GM23338 (cell line): ENCODE measurements at regions not wholly inside any gene's neighbourhood (a gene's known extent, or its start where the extent isn't known, plus 50 kb on each side); places are given as distances from the start of the nearest gene placed in this dataset.
A peak's percentile ranks its signal among the peaks of the same experiment; 100 is the strongest.

Experiments
- ATAC-seq: fragments of 200-7000 bp; cut with Tn5 transposase; 3 replicates; pipeline ENCODE4 v1.9.1; 2020
- DNase-seq: peaks from one replicate; pipeline ENCODE4 v3.0.0-alpha.2; 2015; ENCODE audit warnings: low spot score
- H2AFZ ChIP-seq: fragments of 200-600 bp; sonication (generic); 2 replicates; pipeline ENCODE4 v1.8.0; 2016; ENCODE audit warnings: antibody characterized with exemption, mild to moderate bottlenecking, moderate library complexity
- H3F3A ChIP-seq: fragments of 200-600 bp; sonication (generic); replicated peaks from 2 replicates; pipeline ENCODE4 v1.8.0; 2017; ENCODE audit warnings: antibody characterized with exemption, mixed run types, low read depth
- H3K27ac ChIP-seq: fragments of 200-600 bp; sonication (generic); 2 replicates; pipeline ENCODE4 v1.6.1; 2016; ENCODE audit warnings: low read depth
- H3K27me3 ChIP-seq: fragments of 200-600 bp; sonication (generic); 2 replicates; pipeline ENCODE4 v1.8.0; 2016; ENCODE audit warnings: mild to moderate bottlenecking, mixed run types, moderate library complexity; ENCODE audit not compliant: insufficient read depth
- H3K36me3 ChIP-seq: fragments of 200-600 bp; sonication (generic); 2 replicates; pipeline ENCODE4 v1.8.0; 2016; ENCODE audit warnings: mild to moderate bottlenecking; ENCODE audit not compliant: insufficient read depth
- H3K4me1 ChIP-seq: fragments of 200-600 bp; sonication (generic); 2 replicates; pipeline ENCODE4 v1.8.0; 2016; ENCODE audit warnings: mild to moderate bottlenecking, moderate library complexity; ENCODE audit not compliant: insufficient read depth
- H3K4me2 ChIP-seq: fragments of 200-600 bp; sonication (generic); 2 replicates; pipeline ENCODE4 v1.7.1; 2017; ENCODE audit warnings: mixed run types
- H3K4me3 ChIP-seq: fragments of 200-600 bp; sonication (generic); 2 replicates; pipeline ENCODE4 v1.6.1; 2016; ENCODE audit warnings: mixed run types
- H3K79me2 ChIP-seq: fragments of 200-600 bp; sonication (generic); replicated peaks from 2 replicates; pipeline ENCODE4 v1.8.0; 2017; ENCODE audit warnings: mild to moderate bottlenecking; ENCODE audit not compliant: insufficient read depth
- H3K9me2 ChIP-seq: fragments of 200-600 bp; sonication (generic); 2 replicates; pipeline ENCODE4 v1.8.0; 2017; ENCODE audit not compliant: insufficient read depth
- H4K20me1 ChIP-seq: fragments of 200-600 bp; sonication (generic); replicated peaks from 2 replicates; pipeline ENCODE4 v1.8.0; 2017; ENCODE audit warnings: mild to moderate bottlenecking; ENCODE audit not compliant: insufficient read depth
- H3K27ac Mint-ChIP-seq: 2 replicates; pipeline ENCODE4 v1.8.0; 2020; ENCODE audit warnings: inconsistent platforms, mild to moderate bottlenecking, moderate library complexity, mixed read lengths
- H3K27me3 Mint-ChIP-seq: 3 replicates; pipeline ENCODE4 v1.8.0; 2022; ENCODE audit warnings: low read depth, mild to moderate bottlenecking, moderate library complexity, mixed read lengths, inconsistent platforms; ENCODE audit not compliant: insufficient read depth, poor library complexity
- H3K36me3 Mint-ChIP-seq: 3 replicates; pipeline ENCODE4 v1.8.0; 2021; ENCODE audit warnings: low read depth, mild to moderate bottlenecking, inconsistent platforms, moderate library complexity, mixed read lengths
- H3K4me1 Mint-ChIP-seq: 3 replicates; pipeline ENCODE4 v1.8.0; 2020; ENCODE audit warnings: mild to moderate bottlenecking, inconsistent platforms, mixed read lengths
- H3K4me3 Mint-ChIP-seq: 3 replicates; pipeline ENCODE4 v1.8.0; 2021; ENCODE audit warnings: moderate library complexity, mild to moderate bottlenecking, inconsistent platforms, mixed read lengths
- H3K9me3 Mint-ChIP-seq: 3 replicates; pipeline ENCODE4 v1.8.0; 2020; ENCODE audit warnings: moderate library complexity, mild to moderate bottlenecking, inconsistent platforms, mixed read lengths
- EZH2phosphoT487 ChIP-seq: fragments of 200-600 bp; sonication (generic); IDR thresholded peaks from one replicate; pipeline ENCODE4 v1.8.1; 2018; ENCODE audit warnings: antibody characterized with exemption; ENCODE audit not compliant: unreplicated experiment
- JUNB ChIP-seq: IDR thresholded peaks from one replicate; pipeline ENCODE4 v1.6.1; 2016; ENCODE audit warnings: antibody characterized with exemption; ENCODE audit not compliant: unreplicated experiment
- NANOG ChIP-seq: IDR thresholded peaks from 2 replicates; pipeline ENCODE4 v1.6.1; 2016; ENCODE audit warnings: antibody characterized with exemption, borderline replicate concordance
- STAT1 ChIP-seq: IDR thresholded peaks from one replicate; pipeline ENCODE4 v1.6.1; 2016; ENCODE audit warnings: antibody characterized with exemption; ENCODE audit not compliant: unreplicated experiment
- ZNF331 ChIP-seq: fragments of 250-450 bp; sonication (Bioruptor Pico); IDR thresholded peaks from 2 replicates; pipeline ENCODE4 v1.5.0; 2020; ENCODE audit warnings: low read depth, mild to moderate bottlenecking, moderate library complexity
- TF ChIP-seq, protein P1 (sequence below), 2 experiments: fragments of 200-600 bp in 1 of 2; sonication (generic) in 1 of 2; conservative IDR thresholded peaks; 2 replicates each; pipeline versions ENCODE4 v1.5.1 to v1.6.1; 2016 to 2017; ENCODE audit warnings: antibody characterized with exemption in 2 of 2, low read depth in 2 of 2, mild to moderate bottlenecking in 2 of 2, moderate library complexity in 1 of 2
- TF ChIP-seq, protein P2 (sequence below): IDR thresholded peaks from 2 replicates; pipeline ENCODE4 v1.6.1; 2016; ENCODE audit warnings: antibody characterized with exemption
- TF ChIP-seq, protein P3 (sequence below): fragments of 250-450 bp; sonication (Bioruptor Pico); IDR thresholded peaks from 2 replicates; pipeline ENCODE4 v1.5.0; 2020; ENCODE audit warnings: mild to moderate bottlenecking, moderate library complexity

GRCh38 chr20:56995635-56996075 is 270.8 kb downstream of the BMP7 start:
- no peaks in the 10 kb centered on the region for H3K27me3 ChIP-seq
- Mint-ChIP-seq H3K4me3 (no peak overlapping the region), H3K4me1 (no peaks in the 10 kb centered on the region), H3K36me3 (0 out of 3 replicates have a peak, but pooled peaks cover 4% of the 10 kb centered on the region), H3K9me3 (peaks cover 19% of the 10 kb centered on the region), H3K27me3 (peaks cover 4% of the 10 kb centered on the region), H3K27ac (no peak overlapping the region)
- no peak overlapping the region for H3K4me3 ChIP-seq
- H3K79me2 ChIP-seq, result no peaks in the 10 kb centered on the region
- H3K27ac ChIP-seq, result no peak overlapping the region
- H3K4me2 ChIP-seq, result no peak overlapping the region
- H3K9me2 ChIP-seq, result no peaks in the 10 kb centered on the region; the same call in 1 of the 2 replicates
- no peaks in the 10 kb centered on the region for H3K36me3 ChIP-seq
- H2AFZ ChIP-seq, result peak overlapping the region; percentile 83
- DNase-seq (peak; percentile 86), ATAC-seq (peak; percentile 99)
- TF ChIP-seq EZH2phosphoT487 (no peak), STAT1 (no peak), JUNB (no peak)
- TF ChIP-seq, protein P1, sequence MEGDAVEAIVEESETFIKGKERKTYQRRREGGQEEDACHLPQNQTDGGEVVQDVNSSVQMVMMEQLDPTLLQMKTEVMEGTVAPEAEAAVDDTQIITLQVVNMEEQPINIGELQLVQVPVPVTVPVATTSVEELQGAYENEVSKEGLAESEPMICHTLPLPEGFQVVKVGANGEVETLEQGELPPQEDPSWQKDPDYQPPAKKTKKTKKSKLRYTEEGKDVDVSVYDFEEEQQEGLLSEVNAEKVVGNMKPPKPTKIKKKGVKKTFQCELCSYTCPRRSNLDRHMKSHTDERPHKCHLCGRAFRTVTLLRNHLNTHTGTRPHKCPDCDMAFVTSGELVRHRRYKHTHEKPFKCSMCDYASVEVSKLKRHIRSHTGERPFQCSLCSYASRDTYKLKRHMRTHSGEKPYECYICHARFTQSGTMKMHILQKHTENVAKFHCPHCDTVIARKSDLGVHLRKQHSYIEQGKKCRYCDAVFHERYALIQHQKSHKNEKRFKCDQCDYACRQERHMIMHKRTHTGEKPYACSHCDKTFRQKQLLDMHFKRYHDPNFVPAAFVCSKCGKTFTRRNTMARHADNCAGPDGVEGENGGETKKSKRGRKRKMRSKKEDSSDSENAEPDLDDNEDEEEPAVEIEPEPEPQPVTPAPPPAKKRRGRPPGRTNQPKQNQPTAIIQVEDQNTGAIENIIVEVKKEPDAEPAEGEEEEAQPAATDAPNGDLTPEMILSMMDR (conservative IDR thresholded peaks at IDR 0.05; ENCODE audit: low read depth in 2 of 2), result peak; percentile 78 to 81
- TF ChIP-seq, protein P2, sequence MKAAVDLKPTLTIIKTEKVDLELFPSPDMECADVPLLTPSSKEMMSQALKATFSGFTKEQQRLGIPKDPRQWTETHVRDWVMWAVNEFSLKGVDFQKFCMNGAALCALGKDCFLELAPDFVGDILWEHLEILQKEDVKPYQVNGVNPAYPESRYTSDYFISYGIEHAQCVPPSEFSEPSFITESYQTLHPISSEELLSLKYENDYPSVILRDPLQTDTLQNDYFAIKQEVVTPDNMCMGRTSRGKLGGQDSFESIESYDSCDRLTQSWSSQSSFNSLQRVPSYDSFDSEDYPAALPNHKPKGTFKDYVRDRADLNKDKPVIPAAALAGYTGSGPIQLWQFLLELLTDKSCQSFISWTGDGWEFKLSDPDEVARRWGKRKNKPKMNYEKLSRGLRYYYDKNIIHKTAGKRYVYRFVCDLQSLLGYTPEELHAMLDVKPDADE, result no peak
- H3F3A ChIP-seq, result no peaks in the 10 kb centered on the region
- no peaks in the 10 kb centered on the region for H3K4me1 ChIP-seq
- no peaks in the 10 kb centered on the region for H4K20me1 ChIP-seq

- peaks cover 2% of the 10 kb centered on the region for H3K27me3 Mint-ChIP-seq
- H3F3A ChIP-seq, result no peaks in the 10 kb centered on the region
- no peaks in the 10 kb centered on the region for H3K79me2 ChIP-seq
- no peak overlapping the region for H3K27ac Mint-ChIP-seq
- no peak overlapping the region for H3K4me3 Mint-ChIP-seq
- no peaks in the 10 kb centered on the region for H3K4me1 ChIP-seq
- ATAC-seq (no peak), DNase-seq (no peak)
- H3K4me2 ChIP-seq, result no peak overlapping the region
- no peak overlapping the region for H3K4me3 ChIP-seq
- no peaks in the 10 kb centered on the region for H3K27me3 ChIP-seq
- no peak overlapping the region for H3K27ac ChIP-seq
- H3K36me3 Mint-ChIP-seq, result 0 out of 3 replicates have a peak, but pooled peaks cover 4% of the 10 kb centered on the region
- H4K20me1 ChIP-seq, result no peaks in the 10 kb centered on the region
- no peaks in the 10 kb centered on the region for H3K36me3 ChIP-seq
- H2AFZ ChIP-seq, result no peak overlapping the region
- peaks cover 19% of the 10 kb centered on the region for H3K9me3 Mint-ChIP-seq
- no peaks in the 10 kb centered on the region for H3K4me1 Mint-ChIP-seq
- no peaks in the 10 kb centered on the region; the same call in 1 of the 2 replicates for H3K9me2 ChIP-seq
- TF ChIP-seq STAT1 (no peak), NANOG (no peak), ZNF331 (no peak), JUNB (no peak)
- TF ChIP-seq, protein P3, sequence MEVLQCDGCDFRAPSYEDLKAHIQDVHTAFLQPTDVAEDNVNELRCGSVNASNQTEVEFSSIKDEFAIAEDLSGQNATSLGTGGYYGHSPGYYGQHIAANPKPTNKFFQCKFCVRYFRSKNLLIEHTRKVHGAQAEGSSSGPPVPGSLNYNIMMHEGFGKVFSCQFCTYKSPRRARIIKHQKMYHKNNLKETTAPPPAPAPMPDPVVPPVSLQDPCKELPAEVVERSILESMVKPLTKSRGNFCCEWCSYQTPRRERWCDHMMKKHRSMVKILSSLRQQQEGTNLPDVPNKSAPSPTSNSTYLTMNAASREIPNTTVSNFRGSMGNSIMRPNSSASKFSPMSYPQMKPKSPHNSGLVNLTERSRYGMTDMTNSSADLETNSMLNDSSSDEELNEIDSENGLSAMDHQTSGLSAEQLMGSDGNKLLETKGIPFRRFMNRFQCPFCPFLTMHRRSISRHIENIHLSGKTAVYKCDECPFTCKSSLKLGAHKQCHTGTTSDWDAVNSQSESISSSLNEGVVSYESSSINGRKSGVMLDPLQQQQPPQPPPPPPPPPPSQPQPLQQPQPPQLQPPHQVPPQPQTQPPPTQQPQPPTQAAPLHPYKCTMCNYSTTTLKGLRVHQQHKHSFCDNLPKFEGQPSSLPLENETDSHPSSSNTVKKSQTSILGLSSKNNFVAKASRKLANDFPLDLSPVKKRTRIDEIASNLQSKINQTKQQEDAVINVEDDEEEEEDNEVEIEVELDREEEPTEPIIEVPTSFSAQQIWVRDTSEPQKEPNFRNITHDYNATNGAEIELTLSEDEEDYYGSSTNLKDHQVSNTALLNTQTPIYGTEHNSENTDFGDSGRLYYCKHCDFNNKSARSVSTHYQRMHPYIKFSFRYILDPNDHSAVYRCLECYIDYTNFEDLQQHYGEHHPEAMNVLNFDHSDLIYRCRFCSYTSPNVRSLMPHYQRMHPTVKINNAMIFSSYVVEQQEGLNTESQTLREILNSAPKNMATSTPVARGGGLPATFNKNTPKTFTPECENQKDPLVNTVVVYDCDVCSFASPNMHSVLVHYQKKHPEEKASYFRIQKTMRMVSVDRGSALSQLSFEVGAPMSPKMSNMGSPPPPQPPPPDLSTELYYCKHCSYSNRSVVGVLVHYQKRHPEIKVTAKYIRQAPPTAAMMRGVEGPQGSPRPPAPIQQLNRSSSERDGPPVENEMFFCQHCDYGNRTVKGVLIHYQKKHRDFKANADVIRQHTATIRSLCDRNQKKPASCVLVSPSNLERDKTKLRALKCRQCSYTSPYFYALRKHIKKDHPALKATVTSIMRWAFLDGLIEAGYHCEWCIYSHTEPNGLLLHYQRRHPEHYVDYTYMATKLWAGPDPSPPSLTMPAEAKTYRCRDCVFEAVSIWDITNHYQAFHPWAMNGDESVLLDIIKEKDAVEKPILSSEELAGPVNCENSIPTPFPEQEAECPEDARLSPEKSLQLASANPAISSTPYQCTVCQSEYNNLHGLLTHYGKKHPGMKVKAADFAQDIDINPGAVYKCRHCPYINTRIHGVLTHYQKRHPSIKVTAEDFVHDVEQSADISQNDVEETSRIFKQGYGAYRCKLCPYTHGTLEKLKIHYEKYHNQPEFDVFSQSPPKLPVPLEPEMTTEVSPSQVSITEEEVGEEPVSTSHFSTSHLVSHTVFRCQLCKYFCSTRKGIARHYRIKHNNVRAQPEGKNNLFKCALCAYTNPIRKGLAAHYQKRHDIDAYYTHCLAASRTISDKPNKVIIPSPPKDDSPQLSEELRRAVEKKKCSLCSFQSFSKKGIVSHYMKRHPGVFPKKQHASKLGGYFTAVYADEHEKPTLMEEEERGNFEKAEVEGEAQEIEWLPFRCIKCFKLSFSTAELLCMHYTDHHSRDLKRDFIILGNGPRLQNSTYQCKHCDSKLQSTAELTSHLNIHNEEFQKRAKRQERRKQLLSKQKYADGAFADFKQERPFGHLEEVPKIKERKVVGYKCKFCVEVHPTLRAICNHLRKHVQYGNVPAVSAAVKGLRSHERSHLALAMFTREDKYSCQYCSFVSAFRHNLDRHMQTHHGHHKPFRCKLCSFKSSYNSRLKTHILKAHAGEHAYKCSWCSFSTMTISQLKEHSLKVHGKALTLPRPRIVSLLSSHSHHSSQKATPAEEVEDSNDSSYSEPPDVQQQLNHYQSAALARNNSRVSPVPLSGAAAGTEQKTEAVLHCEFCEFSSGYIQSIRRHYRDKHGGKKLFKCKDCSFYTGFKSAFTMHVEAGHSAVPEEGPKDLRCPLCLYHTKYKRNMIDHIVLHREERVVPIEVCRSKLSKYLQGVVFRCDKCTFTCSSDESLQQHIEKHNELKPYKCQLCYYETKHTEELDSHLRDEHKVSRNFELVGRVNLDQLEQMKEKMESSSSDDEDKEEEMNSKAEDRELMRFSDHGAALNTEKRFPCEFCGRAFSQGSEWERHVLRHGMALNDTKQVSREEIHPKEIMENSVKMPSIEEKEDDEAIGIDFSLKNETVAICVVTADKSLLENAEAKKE, result no peak
- TF ChIP-seq, protein P1 (conservative IDR thresholded peaks at IDR 0.05; ENCODE audit: low read depth in 2 of 2), result no peak
- TF ChIP-seq, protein P2, result no peak
These were observed 269.9 kb downstream of the BMP7 start for GRCh38 chr20:56996533-56996932.
